ENCODE measurements at regions not wholly inside any gene's neighbourhood (a gene's known extent, or its start where the extent isn't known, plus 50 kb on each side); places are given as distances from the start of the nearest gene placed in this dataset.
A peak's percentile ranks its signal among the peaks of the same experiment; 100 is the strongest.
"Not testable (repeated sequence)": the region's sequence is repeated elsewhere in the genome, so short reads cannot be mapped to it uniquely, and the experiment has no call there.

DNA sequence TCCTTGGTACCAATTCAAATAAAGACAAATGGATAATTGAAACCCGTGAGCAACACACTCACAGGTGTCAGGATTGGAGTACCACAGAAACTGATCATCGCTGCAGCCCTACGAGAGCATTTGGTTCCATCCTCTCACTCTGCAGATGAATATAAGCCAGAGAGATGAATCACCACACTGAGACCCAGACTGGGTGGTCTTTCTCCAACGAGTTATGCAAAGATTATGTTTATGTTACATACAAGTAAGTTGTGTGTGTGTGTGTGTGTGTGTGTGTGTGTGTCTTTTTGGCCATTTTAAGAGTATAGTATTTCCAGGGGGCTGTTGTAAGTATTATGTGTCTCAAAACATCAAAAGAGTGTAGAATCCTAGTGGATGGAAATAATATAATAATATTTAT, 329.5 kb upstream of the ZFP42 start:
- Mint-ChIP-seq H3K4me3 (no peak overlapping the region), H3K4me1 (no peaks in the 10 kb centered on the region), H3K36me3 (no peaks in the 10 kb centered on the region), H3K27ac (no peak overlapping the region), H3K9me3 (peaks cover 5% of the 10 kb centered on the region), H3K27me3 (ENCODE audit: insufficient read depth, low read depth) (no peaks in the 10 kb centered on the region)
- Histone ChIP-seq H3K79me2 (ENCODE audit: low read depth) (no peaks in the 10 kb centered on the region), H2AFZ (replicated peaks) (no peak overlapping the region), H3K4me1 (no peaks in the 10 kb centered on the region), H3K27ac (no peak overlapping the region), H3K4me3 (no peak overlapping the region), H3K4me2 (no peak overlapping the region), H3F3A (ENCODE audit: low read depth) (no peaks in the 10 kb centered on the region), H3K9me3 (ENCODE audit: low read depth) (no peaks in the 10 kb centered on the region), H4K20me1 (ENCODE audit: low read depth) (no peaks in the 10 kb centered on the region), H3K36me3 (no peaks in the 10 kb centered on the region), H3K27me3 (no peaks in the 10 kb centered on the region), H3K9ac (no peak overlapping the region)
- TF ChIP-seq EZH2 (IDR thresholded peaks at IDR 0.05) (no peak), EZH2phosphoT487 (IDR thresholded peaks at IDR 0.05) (no peak)
- TF ChIP-seq, protein P1, sequence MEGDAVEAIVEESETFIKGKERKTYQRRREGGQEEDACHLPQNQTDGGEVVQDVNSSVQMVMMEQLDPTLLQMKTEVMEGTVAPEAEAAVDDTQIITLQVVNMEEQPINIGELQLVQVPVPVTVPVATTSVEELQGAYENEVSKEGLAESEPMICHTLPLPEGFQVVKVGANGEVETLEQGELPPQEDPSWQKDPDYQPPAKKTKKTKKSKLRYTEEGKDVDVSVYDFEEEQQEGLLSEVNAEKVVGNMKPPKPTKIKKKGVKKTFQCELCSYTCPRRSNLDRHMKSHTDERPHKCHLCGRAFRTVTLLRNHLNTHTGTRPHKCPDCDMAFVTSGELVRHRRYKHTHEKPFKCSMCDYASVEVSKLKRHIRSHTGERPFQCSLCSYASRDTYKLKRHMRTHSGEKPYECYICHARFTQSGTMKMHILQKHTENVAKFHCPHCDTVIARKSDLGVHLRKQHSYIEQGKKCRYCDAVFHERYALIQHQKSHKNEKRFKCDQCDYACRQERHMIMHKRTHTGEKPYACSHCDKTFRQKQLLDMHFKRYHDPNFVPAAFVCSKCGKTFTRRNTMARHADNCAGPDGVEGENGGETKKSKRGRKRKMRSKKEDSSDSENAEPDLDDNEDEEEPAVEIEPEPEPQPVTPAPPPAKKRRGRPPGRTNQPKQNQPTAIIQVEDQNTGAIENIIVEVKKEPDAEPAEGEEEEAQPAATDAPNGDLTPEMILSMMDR (IDR thresholded peaks at IDR 0.05): no peak
- no peak for DNase-seq (ENCODE audit: low spot score)

DNA sequence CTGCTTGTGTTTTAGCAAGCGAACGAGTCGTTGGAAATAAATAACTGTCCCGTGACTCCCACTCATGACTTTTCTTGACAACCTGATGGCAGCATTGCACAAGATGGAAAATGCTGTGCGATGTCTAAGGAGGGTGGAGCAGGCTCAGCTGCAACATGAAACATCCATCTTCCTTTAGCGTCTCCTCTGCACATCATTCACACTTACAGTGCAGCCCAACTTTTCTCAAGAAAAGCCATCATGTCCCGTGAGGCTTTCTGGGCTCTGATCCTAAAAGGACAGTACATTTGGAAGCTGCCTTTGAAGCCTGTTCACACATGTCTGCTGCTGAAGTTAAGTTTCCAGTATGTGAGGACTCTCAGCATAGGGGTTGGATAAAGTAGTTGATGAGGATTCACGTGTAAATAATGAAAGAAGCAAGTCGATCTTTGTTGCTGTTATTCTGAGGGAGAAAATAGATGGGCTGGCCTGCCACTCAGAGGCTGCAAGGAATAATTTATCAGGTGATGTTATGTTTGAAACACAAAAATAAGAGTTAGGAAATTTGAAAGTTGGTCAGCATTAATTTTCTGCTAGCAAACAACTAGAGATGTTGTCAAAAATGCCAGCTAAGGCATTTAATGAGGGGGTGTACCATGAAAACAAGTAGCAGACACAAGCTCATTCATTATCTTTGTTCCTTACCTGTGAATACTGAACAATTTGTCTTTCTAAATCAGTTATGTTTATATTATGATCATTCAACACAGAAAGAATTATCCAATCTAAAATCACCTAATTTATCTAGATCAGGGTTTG, 328.7 kb upstream of the ZFP42 start:
- Mint-ChIP-seq H3K9me3 (peaks cover 5% of the 10 kb centered on the region), H3K27me3 (ENCODE audit: insufficient read depth, low read depth) (no peaks in the 10 kb centered on the region), H3K27ac (peak overlapping the region; percentile 5), H3K4me1 (no peaks in the 10 kb centered on the region), H3K4me3 (no peak overlapping the region), H3K36me3 (no peaks in the 10 kb centered on the region)
- Histone ChIP-seq H3K79me2 (ENCODE audit: low read depth) (no peaks in the 10 kb centered on the region), H3K27ac (no peak overlapping the region), H3K9me3 (ENCODE audit: low read depth) (no peaks in the 10 kb centered on the region), H3K36me3 (no peaks in the 10 kb centered on the region), H3K4me2 (no peak overlapping the region), H3K4me1 (no peaks in the 10 kb centered on the region), H3K27me3 (no peaks in the 10 kb centered on the region), H2AFZ (replicated peaks) (peak overlapping the region; percentile 59), H3K4me3 (no peak overlapping the region), H4K20me1 (ENCODE audit: low read depth) (no peaks in the 10 kb centered on the region), H3K9ac (no peak overlapping the region), H3F3A (ENCODE audit: low read depth) (no peaks in the 10 kb centered on the region)
- DNase-seq (ENCODE audit: low spot score): peak; percentile 9
- TF ChIP-seq, protein P1 (IDR thresholded peaks at IDR 0.05): no peak
- TF ChIP-seq EZH2 (IDR thresholded peaks at IDR 0.05): no peak
- no peak for TF ChIP-seq EZH2phosphoT487 (IDR thresholded peaks at IDR 0.05)

DNA sequence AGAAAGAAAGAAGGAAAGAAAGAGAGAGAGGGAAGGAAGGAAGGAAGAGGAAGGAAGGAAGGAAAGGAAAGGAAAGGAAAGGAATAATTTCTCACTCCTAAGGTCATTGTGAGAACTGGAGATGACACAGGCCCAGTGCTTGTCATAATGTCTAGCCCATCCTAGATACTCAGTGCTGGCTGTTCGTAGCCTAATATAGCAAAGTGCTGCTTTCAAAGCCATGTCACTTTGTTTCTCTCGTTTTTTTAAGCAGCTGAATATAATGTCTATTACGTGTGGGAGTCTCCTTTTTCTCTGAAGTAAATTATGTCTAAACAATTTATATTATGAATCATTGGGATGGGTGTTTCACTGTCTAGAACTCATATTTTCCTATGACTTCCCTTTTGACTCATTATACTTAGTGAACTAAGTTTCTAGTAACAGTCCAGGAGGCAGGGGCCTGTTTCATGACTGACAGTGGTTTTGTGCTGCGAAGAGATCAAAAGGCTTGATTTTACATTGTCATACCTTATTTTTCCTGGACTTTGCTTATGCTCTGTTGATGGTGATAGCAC, 327.0 kb upstream of the ZFP42 start:
- DNase-seq (ENCODE audit: low spot score): no peak
- Mint-ChIP-seq H3K27ac (no peak overlapping the region), H3K36me3 (no peaks in the 10 kb centered on the region), H3K4me3 (no peak overlapping the region), H3K4me1 (no peaks in the 10 kb centered on the region), H3K27me3 (ENCODE audit: insufficient read depth, low read depth) (no peaks in the 10 kb centered on the region), H3K9me3 (peaks cover 5% of the 10 kb centered on the region)
- Histone ChIP-seq H2AFZ (replicated peaks) (no peak overlapping the region), H3K27ac (no peak overlapping the region), H3K9me3 (ENCODE audit: low read depth) (no peaks in the 10 kb centered on the region), H3K79me2 (ENCODE audit: low read depth) (no peaks in the 10 kb centered on the region), H3K9ac (no peak overlapping the region), H3K4me2 (no peak overlapping the region), H3K4me1 (no peaks in the 10 kb centered on the region), H4K20me1 (ENCODE audit: low read depth) (no peaks in the 10 kb centered on the region), H3K4me3 (no peak overlapping the region), H3K36me3 (no peaks in the 10 kb centered on the region), H3F3A (ENCODE audit: low read depth) (no peaks in the 10 kb centered on the region), H3K27me3 (no peaks in the 10 kb centered on the region)
- TF ChIP-seq EZH2phosphoT487 (IDR thresholded peaks at IDR 0.05) (no peak), EZH2 (IDR thresholded peaks at IDR 0.05) (no peak)
- TF ChIP-seq, protein P1 (IDR thresholded peaks at IDR 0.05): no peak

DNA sequence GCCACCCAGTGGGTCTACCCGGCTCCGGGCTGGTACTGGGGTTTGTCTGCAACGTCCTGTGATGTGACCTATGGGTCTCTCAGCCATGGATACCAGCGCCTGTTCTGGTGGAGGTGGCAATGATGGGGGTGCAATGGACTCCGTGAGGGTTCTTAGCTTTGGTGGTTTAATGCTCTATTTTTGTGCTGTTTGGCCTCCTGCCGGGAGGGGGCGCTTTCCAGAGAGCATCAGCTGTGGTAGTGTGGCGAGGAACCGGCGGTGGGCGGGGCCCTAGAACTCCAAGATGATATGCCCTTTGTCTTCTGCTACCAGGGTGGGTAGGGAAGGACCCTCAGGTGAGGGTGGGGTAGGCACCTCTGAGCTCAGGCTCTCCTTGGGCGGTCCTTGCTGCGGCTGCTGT, 324.1 kb upstream of the ZFP42 start:
- DNase-seq (ENCODE audit: low spot score); H3F3A ChIP-seq (ENCODE audit: low read depth); H3K4me1 ChIP-seq; H3K27me3 ChIP-seq; H3K36me3 Mint-ChIP-seq; H3K27ac ChIP-seq; H3K4me1 Mint-ChIP-seq; H3K27me3 Mint-ChIP-seq (ENCODE audit: insufficient read depth, low read depth); H3K27ac Mint-ChIP-seq; H3K4me3 Mint-ChIP-seq; H4K20me1 ChIP-seq (ENCODE audit: low read depth); H3K9me3 Mint-ChIP-seq; H3K9ac ChIP-seq; H3K4me2 ChIP-seq; H2AFZ ChIP-seq (replicated peaks); H3K4me3 ChIP-seq; H3K36me3 ChIP-seq; H3K79me2 ChIP-seq (ENCODE audit: low read depth); H3K9me3 ChIP-seq (ENCODE audit: low read depth): not testable (repeated sequence)

DNA sequence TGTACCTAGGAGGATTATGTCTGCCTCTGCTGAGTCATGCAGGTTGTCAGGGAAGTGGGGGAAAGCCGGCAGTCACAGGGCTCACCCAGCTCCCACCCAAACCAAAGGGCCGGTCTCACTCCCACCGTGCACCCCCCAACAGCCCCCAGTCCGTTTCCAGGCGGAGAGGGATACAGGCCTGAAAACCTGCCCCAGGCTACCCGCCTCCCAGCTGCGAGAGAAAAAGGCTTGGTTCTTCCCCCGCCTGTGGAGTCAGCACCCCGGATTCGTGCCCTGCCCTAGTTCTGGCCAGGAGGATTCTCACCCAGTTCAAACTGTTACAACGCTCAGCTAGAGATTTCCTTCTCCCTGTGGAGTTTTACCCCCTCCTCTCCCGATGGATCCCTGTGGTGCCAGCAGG, 323.6 kb upstream of the ZFP42 start:
- H3K79me2 ChIP-seq (ENCODE audit: low read depth); H3K27me3 Mint-ChIP-seq (ENCODE audit: insufficient read depth, low read depth); H2AFZ ChIP-seq (replicated peaks); H3K27ac ChIP-seq; H3K4me1 Mint-ChIP-seq; H3K4me1 ChIP-seq; H3K4me3 Mint-ChIP-seq; H3K27ac Mint-ChIP-seq; H3K9me3 ChIP-seq (ENCODE audit: low read depth); H3K36me3 ChIP-seq; H3K9me3 Mint-ChIP-seq; DNase-seq (ENCODE audit: low spot score); H3F3A ChIP-seq (ENCODE audit: low read depth); H3K9ac ChIP-seq; H3K36me3 Mint-ChIP-seq; H3K4me2 ChIP-seq; H4K20me1 ChIP-seq (ENCODE audit: low read depth); H3K27me3 ChIP-seq; H3K4me3 ChIP-seq: not testable (repeated sequence)

All from neural progenitor cell (in vitro differentiated cells).